SK-N-SH treated with all-trans-retinoic acid at 6 μM for 48 hours (cell line): ENCODE measurements at regions not wholly inside any gene's neighbourhood (a gene's known extent, or its start where the extent isn't known, plus 50 kb on each side); places are given as distances from the start of the nearest gene placed in this dataset.

Experiments used
- ATAC-seq: fragments of 200-7000 bp; cut with Tn5 transposase; 3 replicates; pipeline ENCODE4 v1.9.1; 2020; ENCODE audit warnings: mild to moderate bottlenecking, moderate library complexity
- ARNTL ChIP-seq: fragments of 450-650 bp; formaldehyde crosslinking; IDR thresholded peaks from 2 replicates; pipeline ENCODE4 v1.5.0; 2020; ENCODE audit warnings: low read depth, mild to moderate bottlenecking, moderate library complexity, borderline replicate concordance
- BACH2 ChIP-seq: fragments of 250-450 bp; sonication (Bioruptor Pico); IDR thresholded peaks from 2 replicates; pipeline ENCODE4 v1.9.0; 2021; ENCODE audit warnings: mild to moderate bottlenecking, borderline replicate concordance
- CSDC2 ChIP-seq: fragments of 250-450 bp; sonication (Bioruptor Pico); IDR thresholded peaks from 2 replicates; pipeline ENCODE4 v1.5.0; 2020; ENCODE audit warnings: mild to moderate bottlenecking, moderate library complexity
- ESRRG ChIP-seq: fragments of 250-450 bp; sonication (Bioruptor Pico); IDR thresholded peaks from 2 replicates; pipeline ENCODE4 v1.6.1; 2021; ENCODE audit warnings: mild to moderate bottlenecking
- GLIS3 ChIP-seq: fragments of 250-450 bp; sonication (Bioruptor Pico); IDR thresholded peaks from 2 replicates; pipeline ENCODE4 v1.5.0; 2020; ENCODE audit warnings: mild to moderate bottlenecking, moderate library complexity
- ISL1 ChIP-seq: fragments of 250-450 bp; sonication (Bioruptor Pico); IDR thresholded peaks from 2 replicates; pipeline ENCODE4 v2.1.2; 2022; ENCODE audit warnings: mild to moderate bottlenecking, moderate library complexity
- OSR1 ChIP-seq: fragments of 250-450 bp; sonication (Bioruptor Pico); IDR thresholded peaks from 2 replicates; pipeline ENCODE4 v1.8.0; 2022; ENCODE audit warnings: moderate library complexity, mild to moderate bottlenecking, inconsistent platforms
- PPARA ChIP-seq: fragments of 250-450 bp; sonication (Bioruptor Pico); IDR thresholded peaks from 2 replicates; pipeline ENCODE4 v1.5.0; 2020; ENCODE audit warnings: mild to moderate bottlenecking, borderline replicate concordance
- RARB ChIP-seq: fragments of 250-450 bp; sonication (Bioruptor Pico); IDR thresholded peaks from 2 replicates; pipeline ENCODE4 v1.8.0; 2021; ENCODE audit warnings: mild to moderate bottlenecking, moderate library complexity
- SNAI2 ChIP-seq: fragments of 250-450 bp; sonication (Bioruptor Pico); IDR thresholded peaks from 2 replicates; pipeline ENCODE4 v1.5.0; 2020; ENCODE audit warnings: mild to moderate bottlenecking, moderate library complexity
- TCF4 ChIP-seq: fragments of 250-450 bp; sonication (Bioruptor Pico); IDR thresholded peaks from 2 replicates; pipeline ENCODE4 v1.8.0; 2021; ENCODE audit warnings: mild to moderate bottlenecking, moderate library complexity, borderline replicate concordance
- TOX ChIP-seq: fragments of 250-450 bp; sonication (Bioruptor Pico); IDR thresholded peaks from 2 replicates; pipeline ENCODE4 v1.8.0; 2021; ENCODE audit warnings: mild to moderate bottlenecking, moderate library complexity, borderline replicate concordance
- ZC3H10 ChIP-seq: fragments of 250-450 bp; sonication (Bioruptor Pico); IDR thresholded peaks from 2 replicates; pipeline ENCODE4 v1.5.1; 2021; ENCODE audit warnings: mild to moderate bottlenecking, moderate library complexity
- ZFP3 ChIP-seq: fragments of 250-450 bp; sonication (Bioruptor Pico); IDR thresholded peaks from 2 replicates; pipeline ENCODE4 v1.5.0; 2020; ENCODE audit warnings: mild to moderate bottlenecking, moderate library complexity
- ZFP30 ChIP-seq: fragments of 450-650 bp; formaldehyde crosslinking; IDR thresholded peaks from 2 replicates; pipeline ENCODE4 v1.5.0; 2022; ENCODE audit warnings: mild to moderate bottlenecking, moderate library complexity
- TF ChIP-seq, protein P1 (sequence below): fragments of 250-450 bp; sonication (Bioruptor Pico); IDR thresholded peaks from 2 replicates; pipeline ENCODE4 v1.8.0; 2021; ENCODE audit warnings: low read depth, mild to moderate bottlenecking, moderate library complexity, borderline replicate concordance
- TF ChIP-seq, protein P2 (sequence below): fragments of 250-450 bp; sonication (Bioruptor Pico); IDR thresholded peaks from 2 replicates; pipeline ENCODE4 v1.5.1; 2020; ENCODE audit warnings: low read depth, mild to moderate bottlenecking, moderate library complexity
- TF ChIP-seq, protein P3 (sequence below): fragments of 250-450 bp; sonication (Bioruptor Pico); IDR thresholded peaks from 2 replicates; pipeline ENCODE4 v1.5.1; 2021; ENCODE audit warnings: mild to moderate bottlenecking, moderate library complexity
- TF ChIP-seq, protein P4 (sequence below): fragments of 250-450 bp; sonication (Bioruptor Pico); IDR thresholded peaks from 2 replicates; pipeline ENCODE4 v1.5.0; 2020; ENCODE audit warnings: mild to moderate bottlenecking, moderate library complexity
- TF ChIP-seq, protein P5 (sequence below): fragments of 250-450 bp; sonication (Bioruptor Pico); IDR thresholded peaks from 2 replicates; pipeline ENCODE4 v1.8.0; 2020; ENCODE audit warnings: mild to moderate bottlenecking, moderate library complexity, borderline replicate concordance

DNA sequence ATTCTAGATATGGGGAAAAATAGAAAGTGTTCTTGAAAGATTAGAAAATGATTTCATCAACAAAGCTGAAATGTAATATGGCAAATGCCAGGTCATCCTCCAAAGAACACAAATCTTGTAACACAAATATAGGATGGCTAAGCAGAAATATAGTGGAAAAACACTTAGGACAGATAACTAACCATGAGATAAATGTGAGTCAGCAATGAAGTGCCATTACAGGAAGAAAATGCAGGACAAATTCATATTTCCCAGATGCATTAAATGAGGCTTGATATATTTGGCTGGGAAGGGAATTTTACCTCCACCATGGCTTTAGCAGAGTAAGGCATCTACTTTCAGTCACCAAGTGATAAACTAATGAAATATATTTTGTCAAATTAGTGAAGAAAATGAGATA lies 92.8 kb upstream of the SEMA6D start (continued):
- TF ChIP-seq, protein P1, sequence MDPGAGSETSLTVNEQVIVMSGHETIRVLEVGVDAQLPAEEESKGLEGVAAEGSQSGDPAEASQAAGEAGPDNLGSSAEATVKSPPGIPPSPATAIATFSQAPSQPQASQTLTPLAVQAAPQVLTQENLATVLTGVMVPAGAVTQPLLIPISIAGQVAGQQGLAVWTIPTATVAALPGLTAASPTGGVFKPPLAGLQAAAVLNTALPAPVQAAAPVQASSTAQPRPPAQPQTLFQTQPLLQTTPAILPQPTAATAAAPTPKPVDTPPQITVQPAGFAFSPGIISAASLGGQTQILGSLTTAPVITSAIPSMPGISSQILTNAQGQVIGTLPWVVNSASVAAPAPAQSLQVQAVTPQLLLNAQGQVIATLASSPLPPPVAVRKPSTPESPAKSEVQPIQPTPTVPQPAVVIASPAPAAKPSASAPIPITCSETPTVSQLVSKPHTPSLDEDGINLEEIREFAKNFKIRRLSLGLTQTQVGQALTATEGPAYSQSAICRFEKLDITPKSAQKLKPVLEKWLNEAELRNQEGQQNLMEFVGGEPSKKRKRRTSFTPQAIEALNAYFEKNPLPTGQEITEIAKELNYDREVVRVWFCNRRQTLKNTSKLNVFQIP (CRISPR knock-in tag): no peak
- TF ChIP-seq, protein P2, sequence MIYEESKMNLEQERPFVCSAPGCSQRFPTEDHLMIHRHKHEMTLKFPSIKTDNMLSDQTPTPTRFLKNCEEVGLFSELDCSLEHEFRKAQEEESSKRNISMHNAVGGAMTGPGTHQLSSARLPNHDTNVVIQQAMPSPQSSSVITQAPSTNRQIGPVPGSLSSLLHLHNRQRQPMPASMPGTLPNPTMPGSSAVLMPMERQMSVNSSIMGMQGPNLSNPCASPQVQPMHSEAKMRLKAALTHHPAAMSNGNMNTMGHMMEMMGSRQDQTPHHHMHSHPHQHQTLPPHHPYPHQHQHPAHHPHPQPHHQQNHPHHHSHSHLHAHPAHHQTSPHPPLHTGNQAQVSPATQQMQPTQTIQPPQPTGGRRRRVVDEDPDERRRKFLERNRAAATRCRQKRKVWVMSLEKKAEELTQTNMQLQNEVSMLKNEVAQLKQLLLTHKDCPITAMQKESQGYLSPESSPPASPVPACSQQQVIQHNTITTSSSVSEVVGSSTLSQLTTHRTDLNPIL (CRISPR knock-in tag): 0 out of 2 replicates have a peak, but pooled peaks have one; percentile 37
- TF ChIP-seq ISL1 (CRISPR knock-in tag): peak; percentile 96

DNA sequence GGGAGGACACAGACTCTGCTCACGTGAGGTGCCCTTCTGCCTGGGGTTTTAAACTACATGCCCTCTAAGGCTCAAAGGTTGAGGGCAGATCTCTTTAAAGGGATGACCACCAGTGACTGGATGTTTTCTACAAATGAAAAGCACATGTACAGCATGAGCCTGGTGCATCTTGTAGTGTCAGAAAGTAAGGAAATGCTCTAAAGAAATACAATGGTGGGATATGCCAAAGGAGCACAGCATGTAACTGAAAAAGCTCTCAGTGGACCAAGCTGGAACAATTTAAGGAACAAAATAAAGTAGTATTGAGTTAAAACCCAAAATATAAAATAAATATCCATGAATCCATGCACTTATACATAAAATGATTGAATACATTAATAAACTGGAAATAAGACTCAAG lies 78.3 kb upstream of the SEMA6D start:
- no peak for TF ChIP-seq TOX (CRISPR knock-in tag)
- no peak for TF ChIP-seq ISL1 (CRISPR knock-in tag)
- TF ChIP-seq GLIS3 (CRISPR knock-in tag): no peak
- TF ChIP-seq BACH2 (CRISPR knock-in tag): no peak
- TF ChIP-seq, protein P3, sequence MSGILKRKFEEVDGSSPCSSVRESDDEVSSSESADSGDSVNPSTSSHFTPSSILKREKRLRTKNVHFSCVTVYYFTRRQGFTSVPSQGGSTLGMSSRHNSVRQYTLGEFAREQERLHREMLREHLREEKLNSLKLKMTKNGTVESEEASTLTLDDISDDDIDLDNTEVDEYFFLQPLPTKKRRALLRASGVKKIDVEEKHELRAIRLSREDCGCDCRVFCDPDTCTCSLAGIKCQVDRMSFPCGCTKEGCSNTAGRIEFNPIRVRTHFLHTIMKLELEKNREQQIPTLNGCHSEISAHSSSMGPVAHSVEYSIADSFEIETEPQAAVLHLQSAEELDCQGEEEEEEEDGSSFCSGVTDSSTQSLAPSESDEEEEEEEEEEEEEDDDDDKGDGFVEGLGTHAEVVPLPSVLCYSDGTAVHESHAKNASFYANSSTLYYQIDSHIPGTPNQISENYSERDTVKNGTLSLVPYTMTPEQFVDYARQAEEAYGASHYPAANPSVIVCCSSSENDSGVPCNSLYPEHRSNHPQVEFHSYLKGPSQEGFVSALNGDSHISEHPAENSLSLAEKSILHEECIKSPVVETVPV (CRISPR knock-in tag): no peak
- no peak for TF ChIP-seq SNAI2 (CRISPR knock-in tag)
- TF ChIP-seq ZFP3 (CRISPR knock-in tag): no peak
- ATAC-seq: no peak

DNA sequence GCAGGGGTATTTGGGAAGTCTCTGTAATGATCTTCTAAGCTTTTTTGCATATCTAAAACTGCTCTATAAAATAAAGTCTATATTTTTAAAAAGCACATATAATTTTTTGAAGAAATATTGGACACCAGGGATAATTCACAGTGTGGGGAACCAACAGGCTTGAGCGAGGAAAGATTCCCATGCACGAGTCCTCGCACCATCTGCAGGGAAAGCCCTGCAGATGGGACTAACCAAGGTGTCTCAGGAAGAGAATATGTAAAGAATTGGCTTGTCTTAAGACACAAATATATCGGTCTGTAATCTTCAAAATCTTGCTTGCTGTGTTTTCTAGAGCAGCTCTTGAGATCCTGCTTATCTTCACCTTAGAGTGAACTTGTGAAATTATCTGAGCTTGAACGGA lies 77.2 kb upstream of the SEMA6D start:
- TF ChIP-seq, protein P1 (CRISPR knock-in tag): no peak
- no peak for TF ChIP-seq PPARA (CRISPR knock-in tag)
- no peak for TF ChIP-seq GLIS3 (CRISPR knock-in tag)
- no peak for TF ChIP-seq CSDC2 (CRISPR knock-in tag)
- no peak for TF ChIP-seq OSR1
- no peak for TF ChIP-seq ZFP3 (CRISPR knock-in tag)
- no peak for TF ChIP-seq TOX (CRISPR knock-in tag)
- TF ChIP-seq ISL1 (CRISPR knock-in tag): no peak
- TF ChIP-seq SNAI2 (CRISPR knock-in tag): no peak
- TF ChIP-seq RARB (CRISPR knock-in tag): no peak
- no peak for TF ChIP-seq ESRRG (CRISPR knock-in tag)
- TF ChIP-seq, protein P3 (CRISPR knock-in tag): no peak
- no peak for TF ChIP-seq TCF4 (CRISPR knock-in tag)
- TF ChIP-seq, protein P2 (CRISPR knock-in tag): no peak
- TF ChIP-seq, protein P4, sequence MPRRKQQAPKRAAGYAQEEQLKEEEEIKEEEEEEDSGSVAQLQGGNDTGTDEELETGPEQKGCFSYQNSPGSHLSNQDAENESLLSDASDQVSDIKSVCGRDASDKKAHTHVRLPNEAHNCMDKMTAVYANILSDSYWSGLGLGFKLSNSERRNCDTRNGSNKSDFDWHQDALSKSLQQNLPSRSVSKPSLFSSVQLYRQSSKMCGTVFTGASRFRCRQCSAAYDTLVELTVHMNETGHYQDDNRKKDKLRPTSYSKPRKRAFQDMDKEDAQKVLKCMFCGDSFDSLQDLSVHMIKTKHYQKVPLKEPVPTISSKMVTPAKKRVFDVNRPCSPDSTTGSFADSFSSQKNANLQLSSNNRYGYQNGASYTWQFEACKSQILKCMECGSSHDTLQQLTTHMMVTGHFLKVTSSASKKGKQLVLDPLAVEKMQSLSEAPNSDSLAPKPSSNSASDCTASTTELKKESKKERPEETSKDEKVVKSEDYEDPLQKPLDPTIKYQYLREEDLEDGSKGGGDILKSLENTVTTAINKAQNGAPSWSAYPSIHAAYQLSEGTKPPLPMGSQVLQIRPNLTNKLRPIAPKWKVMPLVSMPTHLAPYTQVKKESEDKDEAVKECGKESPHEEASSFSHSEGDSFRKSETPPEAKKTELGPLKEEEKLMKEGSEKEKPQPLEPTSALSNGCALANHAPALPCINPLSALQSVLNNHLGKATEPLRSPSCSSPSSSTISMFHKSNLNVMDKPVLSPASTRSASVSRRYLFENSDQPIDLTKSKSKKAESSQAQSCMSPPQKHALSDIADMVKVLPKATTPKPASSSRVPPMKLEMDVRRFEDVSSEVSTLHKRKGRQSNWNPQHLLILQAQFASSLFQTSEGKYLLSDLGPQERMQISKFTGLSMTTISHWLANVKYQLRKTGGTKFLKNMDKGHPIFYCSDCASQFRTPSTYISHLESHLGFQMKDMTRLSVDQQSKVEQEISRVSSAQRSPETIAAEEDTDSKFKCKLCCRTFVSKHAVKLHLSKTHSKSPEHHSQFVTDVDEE (CRISPR knock-in tag): no peak
- TF ChIP-seq, protein P5, sequence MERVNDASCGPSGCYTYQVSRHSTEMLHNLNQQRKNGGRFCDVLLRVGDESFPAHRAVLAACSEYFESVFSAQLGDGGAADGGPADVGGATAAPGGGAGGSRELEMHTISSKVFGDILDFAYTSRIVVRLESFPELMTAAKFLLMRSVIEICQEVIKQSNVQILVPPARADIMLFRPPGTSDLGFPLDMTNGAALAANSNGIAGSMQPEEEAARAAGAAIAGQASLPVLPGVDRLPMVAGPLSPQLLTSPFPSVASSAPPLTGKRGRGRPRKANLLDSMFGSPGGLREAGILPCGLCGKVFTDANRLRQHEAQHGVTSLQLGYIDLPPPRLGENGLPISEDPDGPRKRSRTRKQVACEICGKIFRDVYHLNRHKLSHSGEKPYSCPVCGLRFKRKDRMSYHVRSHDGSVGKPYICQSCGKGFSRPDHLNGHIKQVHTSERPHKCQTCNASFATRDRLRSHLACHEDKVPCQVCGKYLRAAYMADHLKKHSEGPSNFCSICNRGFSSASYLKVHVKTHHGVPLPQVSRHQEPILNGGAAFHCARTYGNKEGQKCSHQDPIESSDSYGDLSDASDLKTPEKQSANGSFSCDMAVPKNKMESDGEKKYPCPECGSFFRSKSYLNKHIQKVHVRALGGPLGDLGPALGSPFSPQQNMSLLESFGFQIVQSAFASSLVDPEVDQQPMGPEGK (CRISPR knock-in tag): no peak
- TF ChIP-seq BACH2 (CRISPR knock-in tag): no peak
- TF ChIP-seq ZC3H10 (CRISPR knock-in tag): no peak
- TF ChIP-seq ARNTL (CRISPR knock-in tag): no peak
- TF ChIP-seq ZFP30 (CRISPR knock-in tag): no peak
- TF ChIP-seq, all 23 proteins: peak for 0
- no peak for ATAC-seq
